HuH-7.5 (cell line): ENCODE measurements at regions not wholly inside any gene's neighbourhood (a gene's known extent, or its start where the extent isn't known, plus 50 kb on each side); places are given as distances from the start of the nearest gene placed in this dataset.
"Not testable (repeated sequence)": the region's sequence is repeated elsewhere in the genome, so short reads cannot be mapped to it uniquely, and the experiment has no call there.

Source experiments
- DNase-seq: peaks from one replicate; pipeline ENCODE4 v3.0.0; 2011; ENCODE audit warnings: low spot score

DNA sequence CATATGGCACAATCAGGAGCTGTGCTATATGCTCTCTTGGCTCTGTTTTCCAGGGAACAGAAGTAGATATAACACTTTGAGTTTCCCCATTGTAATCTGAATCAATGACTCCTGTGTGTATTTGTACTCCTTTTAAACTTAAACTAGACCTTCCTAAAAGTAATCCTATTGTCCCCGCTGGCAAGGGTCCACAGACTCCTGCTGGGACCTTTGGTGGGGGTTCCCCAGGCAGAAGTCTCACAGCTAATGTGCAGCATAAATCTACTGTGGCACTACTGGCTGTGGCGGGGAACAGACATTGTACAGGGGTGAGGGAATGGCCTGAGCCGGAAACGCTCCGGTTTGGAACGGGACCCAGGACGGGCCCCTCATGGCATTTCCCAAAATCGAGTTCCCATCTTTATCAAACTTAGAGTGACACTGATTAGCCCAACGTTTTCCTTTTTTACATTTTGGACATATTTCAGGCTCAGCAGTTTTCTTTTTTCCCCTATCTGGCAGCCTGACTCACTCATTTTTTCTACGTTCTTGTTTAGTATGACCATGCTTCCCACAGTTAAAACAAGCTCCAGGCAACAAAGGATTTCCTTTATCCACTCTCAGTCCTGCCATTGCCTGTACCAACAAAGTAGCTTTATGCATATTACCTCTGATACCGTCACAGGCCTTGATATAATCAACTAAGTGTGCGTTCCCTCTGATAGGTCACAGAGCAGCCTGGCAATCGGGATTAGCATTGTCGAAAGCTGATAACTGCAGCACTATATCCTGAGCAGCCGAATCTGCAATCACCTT, 59.5 kb upstream of the LPCAT1 start:
- DNase-seq: not testable (repeated sequence)

DNA sequence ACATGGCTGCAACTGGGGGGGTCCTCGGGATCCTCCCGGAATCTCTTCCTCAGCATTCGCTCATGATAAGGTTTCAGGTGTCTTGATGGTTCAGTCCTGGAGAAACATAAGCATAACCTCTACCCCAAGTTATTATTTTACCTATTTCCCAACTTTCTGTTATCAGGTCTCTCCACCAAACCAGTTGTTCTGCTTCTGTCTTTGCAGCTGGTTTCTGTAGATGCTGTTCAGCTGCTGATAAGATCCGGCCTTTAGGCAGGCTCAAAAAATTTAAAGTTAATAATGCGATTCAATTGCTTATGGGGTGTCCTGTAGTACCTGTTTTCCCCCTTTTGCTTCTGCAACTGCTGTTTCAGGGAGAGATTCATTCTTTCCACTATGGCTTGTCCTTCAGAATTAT, 55.6 kb upstream of the LPCAT1 start:
- DNase-seq: not testable (repeated sequence)

GRCh38 chr5:1576851-1577250, 53.1 kb upstream of the LPCAT1 start:
- DNase-seq: not testable (repeated sequence)

GRCh38 chr5:1575991-1576714, 52.4 kb upstream of the LPCAT1 start:
- not testable (repeated sequence) for DNase-seq

DNA sequence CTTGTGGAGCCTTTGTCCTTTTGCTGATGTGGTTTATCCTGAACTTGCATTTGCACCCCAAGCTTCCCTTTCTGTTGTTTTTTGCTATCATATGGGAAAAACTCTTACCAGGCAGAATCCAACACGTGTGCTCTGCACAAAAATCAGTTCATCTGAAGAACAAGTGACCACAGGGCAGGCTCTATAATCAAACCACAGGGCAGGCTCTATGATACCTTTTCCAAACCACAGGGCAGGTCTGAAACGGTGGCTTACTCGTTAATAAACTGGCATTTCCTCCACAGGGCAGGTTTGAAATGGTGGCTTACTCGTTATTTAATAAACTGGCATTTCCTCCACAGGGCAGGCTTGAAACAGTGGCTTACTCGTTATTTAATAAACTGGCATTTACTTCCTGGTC, 51.7 kb upstream of the LPCAT1 start:
- not testable (repeated sequence) for DNase-seq

DNA sequence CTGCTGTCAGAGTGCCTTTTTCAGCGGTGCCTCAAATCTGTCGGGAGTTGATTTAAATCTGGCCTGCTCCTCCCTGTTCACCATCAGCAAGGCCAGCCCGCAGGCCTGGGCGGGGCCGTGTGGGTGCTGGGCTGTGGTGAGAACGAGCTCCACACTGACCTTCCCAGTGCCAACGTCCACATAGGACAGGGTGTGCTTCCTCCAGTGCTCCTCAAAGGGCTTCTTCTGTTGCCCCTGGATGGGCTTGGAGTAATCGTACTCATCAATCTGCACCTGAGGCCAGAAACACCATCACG, 50.2 kb upstream of the LPCAT1 start:
- not testable (repeated sequence) for DNase-seq

GRCh38 chr5:1573217-1574022, 49.7 kb upstream of the LPCAT1 start:
- DNase-seq: peak; percentile 3
